HG02759 (cell line): ENCODE measurements at regions not wholly inside any gene's neighbourhood (a gene's known extent, or its start where the extent isn't known, plus 50 kb on each side); places are given as distances from the start of the nearest gene placed in this dataset.
"Not testable (repeated sequence)": the region's sequence is repeated elsewhere in the genome, so short reads cannot be mapped to it uniquely, and the experiment has no call there.

Experiments used
- ATAC-seq: cut with Tn5 transposase; IDR thresholded peaks from one replicate; pipeline ENCODE4 v1.9.1; 2021; ENCODE audit warnings: mild to moderate bottlenecking, moderate library complexity; ENCODE audit not compliant: unreplicated experiment

DNA sequence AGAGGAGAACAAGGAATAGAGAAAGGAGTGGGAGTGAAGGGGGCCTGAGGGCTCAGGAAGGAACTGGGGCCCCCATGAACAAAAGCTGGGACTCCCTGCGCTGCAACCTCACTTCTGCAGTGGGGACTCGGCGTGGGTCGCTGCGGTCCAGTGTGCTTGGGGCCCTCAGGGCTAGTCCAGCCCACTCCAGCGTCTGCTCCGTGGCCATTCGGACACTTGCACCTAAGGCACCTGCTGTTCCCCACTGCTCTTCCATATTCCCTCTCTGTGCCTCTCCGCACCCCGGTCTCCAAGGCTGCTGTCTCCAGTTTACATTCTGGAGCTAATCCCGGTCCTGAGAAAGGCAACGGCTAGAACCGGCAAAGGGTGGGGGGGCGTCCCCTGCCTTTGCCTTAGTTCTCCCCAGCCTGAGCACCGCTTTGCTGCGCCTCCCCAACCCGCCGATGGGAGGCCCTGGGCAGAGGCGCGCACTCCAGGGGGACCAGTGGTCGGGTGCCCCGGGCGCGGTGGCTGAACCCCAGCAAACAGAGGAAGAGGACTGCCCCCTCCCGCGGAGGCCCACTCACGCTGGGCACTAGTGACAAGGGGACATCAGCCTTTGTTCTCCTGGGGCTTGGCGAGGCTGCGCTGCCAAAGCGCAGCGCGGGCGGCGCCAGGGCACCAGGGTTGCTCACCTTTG is 327.7 kb upstream of the F9 start:
- no peak for ATAC-seq

DNA sequence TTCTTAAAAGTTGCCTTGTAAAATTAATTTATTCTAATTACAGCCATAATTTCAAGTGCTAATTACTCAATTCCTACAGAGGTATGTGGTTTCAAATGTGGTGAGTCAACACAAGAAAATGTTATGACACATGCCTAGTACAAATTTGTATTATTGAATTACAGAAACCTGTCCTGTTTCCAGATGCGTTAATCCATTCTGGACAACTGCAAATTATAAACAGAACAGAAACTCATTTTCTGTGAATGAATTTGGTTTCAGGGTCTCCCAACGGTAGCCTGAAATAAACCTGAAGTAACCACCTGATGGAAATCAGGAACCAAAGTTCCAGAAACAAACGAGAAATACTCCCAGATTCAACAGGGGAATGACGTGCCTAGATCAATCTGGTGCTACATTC is 328.6 kb upstream of the F9 start:
- ATAC-seq, result no peak

GRCh38 chrX:139200793-139201192 is 329.7 kb upstream of the F9 start:
- no peak for ATAC-seq

GRCh38 chrX:139200346-139200745 is 330.2 kb upstream of the F9 start:
- ATAC-seq, result no peak

DNA sequence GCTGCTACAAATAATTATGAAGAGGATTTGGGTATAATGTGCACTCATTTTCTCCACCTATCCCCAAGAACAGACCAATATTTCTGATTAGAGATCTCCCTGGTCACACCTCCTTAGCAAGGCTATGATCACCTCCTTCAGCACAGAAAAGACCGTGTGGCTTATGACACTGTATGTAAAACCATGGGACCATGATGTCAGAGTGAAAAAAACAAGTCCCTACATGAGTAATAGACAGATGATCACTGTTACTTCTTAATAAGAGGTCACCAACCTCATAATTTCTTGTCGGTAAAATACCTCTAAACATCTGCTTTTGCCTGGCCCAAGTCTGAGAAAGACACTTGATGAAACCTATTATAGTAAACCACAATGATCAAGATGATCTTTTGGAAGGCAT is 330.6 kb upstream of the F9 start:
- no peak for ATAC-seq

- no peak for ATAC-seq
Observed at GRCh38 chrX:139198936-139199335, 331.6 kb upstream of the F9 start.

- ATAC-seq, result no peak
Observed at GRCh38 chrX:139196890-139197289, 333.6 kb upstream of the F9 start.

- ATAC-seq, result peak; percentile 68
Observed at GRCh38 chrX:139194571-139195280, 335.8 kb upstream of the F9 start.

GRCh38 chrX:139192386-139192961 is 338.1 kb upstream of the F9 start:
- ATAC-seq, result no peak

DNA sequence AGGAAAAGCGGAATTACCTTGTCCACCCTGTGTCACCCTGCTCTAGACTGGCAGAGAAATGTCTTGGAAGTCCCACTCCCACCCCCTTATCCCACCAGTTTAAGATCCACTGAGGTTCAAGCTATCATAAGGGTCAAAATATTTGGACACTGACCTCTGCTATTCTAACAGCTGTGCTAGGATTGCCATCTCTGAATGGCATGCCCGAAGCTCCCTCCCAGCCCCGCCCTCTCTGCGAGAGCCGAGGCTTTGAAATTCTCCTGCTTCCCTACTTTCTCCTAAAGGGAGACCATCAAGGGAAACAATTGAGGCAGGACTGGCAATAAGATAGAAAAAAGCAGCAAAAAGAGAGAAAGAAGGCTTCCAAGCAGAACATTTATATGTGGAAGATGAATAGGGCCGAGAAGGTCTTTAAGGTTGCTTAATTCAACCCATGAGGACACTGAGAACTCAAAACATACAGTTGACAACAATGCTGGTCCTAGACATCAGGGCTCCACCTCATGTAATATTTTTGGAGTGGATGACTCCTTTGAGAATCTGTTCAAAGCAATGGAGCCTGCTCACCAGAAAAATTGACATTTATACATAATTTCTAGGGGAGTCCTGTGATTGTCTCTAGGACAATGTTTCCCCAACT is 338.7 kb upstream of the F9 start:
- no peak for ATAC-seq

DNA sequence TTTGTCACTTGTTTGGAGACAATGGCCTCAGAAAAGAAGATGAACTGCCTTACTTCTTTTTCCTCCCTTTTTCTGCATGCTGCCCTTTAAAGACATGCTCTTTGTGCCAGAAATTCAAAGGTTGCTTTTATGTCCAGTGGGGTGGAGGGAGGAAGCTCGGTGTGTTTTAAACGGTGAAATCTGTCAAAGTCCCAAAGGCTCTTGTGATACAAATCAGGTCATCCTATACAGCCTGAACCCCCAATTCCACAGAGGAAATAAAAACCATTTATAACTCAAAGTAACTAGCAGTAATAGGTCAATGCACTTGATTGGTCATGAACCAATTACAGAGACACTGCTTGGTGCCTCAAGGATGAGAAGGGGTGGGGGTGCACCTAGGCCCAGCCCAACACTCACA is 339.3 kb upstream of the F9 start:
- ATAC-seq, result no peak

GRCh38 chrX:139187738-139188137 is 342.8 kb upstream of the F9 start:
- ATAC-seq, result no peak

GRCh38 chrX:139186991-139187390 is 343.5 kb upstream of the F9 start:
- ATAC-seq, result no peak

- no peak for ATAC-seq
Observed at GRCh38 chrX:139179592-139179991, 350.9 kb upstream of the F9 start.

DNA sequence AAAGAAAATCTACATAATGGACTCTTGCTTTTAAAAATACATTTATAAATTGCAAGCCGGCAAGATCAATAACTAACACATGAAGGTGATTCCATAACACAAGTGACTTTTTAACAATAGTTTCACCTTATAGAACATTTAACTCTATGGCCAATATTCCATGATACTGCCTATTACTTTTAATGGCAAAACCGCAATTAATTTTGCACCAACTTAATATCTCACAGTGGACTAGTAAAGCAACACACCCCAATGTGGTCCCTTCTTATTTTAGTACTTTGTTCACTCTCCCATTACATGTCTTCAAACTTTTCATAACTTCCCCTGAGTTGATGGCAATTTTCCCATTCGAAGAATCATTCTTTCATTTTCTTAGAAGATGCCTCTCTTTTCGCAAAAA is 351.6 kb upstream of the F9 start:
- ATAC-seq, result no peak

DNA sequence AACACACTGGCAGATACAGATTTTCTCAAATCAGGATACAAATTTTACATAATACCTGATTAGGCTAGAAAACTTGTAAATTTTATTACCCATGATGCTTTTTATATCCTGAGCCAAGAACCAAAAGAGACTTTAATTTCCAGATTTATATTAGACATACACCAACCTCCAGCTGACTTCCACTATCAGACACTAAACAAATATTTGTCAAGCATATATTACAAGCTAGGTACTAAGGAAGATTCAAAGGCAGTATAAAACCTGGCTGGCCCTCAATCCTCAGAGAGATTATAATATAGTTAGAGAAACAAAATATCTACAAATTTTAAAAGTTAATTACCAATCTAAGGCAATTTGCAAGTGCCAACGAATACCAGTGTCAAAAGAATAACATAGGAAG is 357.8 kb upstream of the F9 start:
- ATAC-seq, result no peak

DNA sequence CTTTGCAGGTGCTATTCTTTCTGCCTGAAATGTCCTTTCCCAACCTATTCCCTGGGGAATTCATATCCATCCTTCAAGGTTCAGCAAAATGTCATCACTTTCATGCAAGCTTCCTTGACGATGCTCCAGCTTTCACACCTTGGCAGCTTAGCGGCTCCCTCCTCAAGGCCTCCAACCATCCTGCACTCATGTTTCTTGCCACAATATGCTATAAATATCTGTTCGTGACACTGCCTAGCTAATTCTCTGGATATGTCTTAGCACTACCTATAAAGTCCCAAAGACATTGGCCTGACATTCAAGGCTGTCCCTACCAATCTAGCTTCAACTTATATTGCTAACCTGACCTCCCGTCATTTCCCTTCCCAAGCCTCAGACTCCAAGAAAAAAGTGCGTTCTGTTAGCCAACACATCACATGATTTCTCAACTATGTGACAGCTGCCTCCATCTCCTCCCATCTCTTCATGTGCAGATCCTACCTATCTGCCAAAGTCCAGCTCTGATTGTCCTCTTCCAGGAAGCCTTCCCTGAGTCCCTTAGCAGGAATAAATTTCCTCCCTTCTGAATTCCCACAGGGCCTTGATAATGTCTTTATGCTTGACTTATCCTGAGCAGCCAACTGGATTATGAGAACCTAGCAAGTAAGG is 359.9 kb upstream of the F9 start:
- ATAC-seq, result no peak

GRCh38 chrX:139167282-139167681 is 363.3 kb upstream of the F9 start:
- no peak for ATAC-seq

- no peak for ATAC-seq
Observed at GRCh38 chrX:139158256-139158655, 372.3 kb upstream of the F9 start.

- no peak for ATAC-seq
Observed at GRCh38 chrX:139156356-139156755, 374.2 kb upstream of the F9 start.

GRCh38 chrX:139146625-139147024 is 383.9 kb upstream of the F9 start:
- not testable (repeated sequence) for ATAC-seq
